GM23338 (cell line): ENCODE measurements at regions not wholly inside any gene's neighbourhood (a gene's known extent, or its start where the extent isn't known, plus 50 kb on each side); places are given as distances from the start of the nearest gene placed in this dataset.

Experiments used
- CREB1 ChIP-seq: fragments of 250-450 bp; sonication (Bioruptor Pico); IDR thresholded peaks from 2 replicates; pipeline ENCODE4 v1.5.0; 2020; ENCODE audit warnings: low read depth, mild to moderate bottlenecking, moderate library complexity
- CTCF ChIP-seq, 2 experiments: fragments of 200-600 bp in 1 of 2; sonication (generic) in 1 of 2; conservative IDR thresholded peaks; 2 replicates each; pipeline versions ENCODE4 v1.5.1 to v1.6.1; 2016 to 2017; ENCODE audit warnings: antibody characterized with exemption in 2 of 2, low read depth in 2 of 2, mild to moderate bottlenecking in 2 of 2, moderate library complexity in 1 of 2
- ETS1 ChIP-seq: IDR thresholded peaks from 2 replicates; pipeline ENCODE4 v1.6.1; 2016; ENCODE audit warnings: antibody characterized with exemption
- EZH2 ChIP-seq: fragments of 200-600 bp; sonication (generic); IDR thresholded peaks from one replicate; pipeline ENCODE4 v1.8.0; 2017; ENCODE audit warnings: antibody characterized with exemption, mild to moderate bottlenecking, low read depth; ENCODE audit not compliant: unreplicated experiment
- EZH2phosphoT487 ChIP-seq: fragments of 200-600 bp; sonication (generic); IDR thresholded peaks from one replicate; pipeline ENCODE4 v1.8.1; 2018; ENCODE audit warnings: antibody characterized with exemption; ENCODE audit not compliant: unreplicated experiment
- JUNB ChIP-seq: IDR thresholded peaks from one replicate; pipeline ENCODE4 v1.6.1; 2016; ENCODE audit warnings: antibody characterized with exemption; ENCODE audit not compliant: unreplicated experiment
- POLR2AphosphoS5 ChIP-seq: IDR thresholded peaks from 2 replicates; pipeline ENCODE4 v1.6.1; 2016; ENCODE audit warnings: antibody characterized with exemption, low read depth
- REST ChIP-seq: IDR thresholded peaks from one replicate; pipeline ENCODE4 v1.6.1; 2018; ENCODE audit warnings: antibody characterized with exemption; ENCODE audit not compliant: unreplicated experiment
- ZNF114 ChIP-seq: fragments of 250-450 bp; sonication (Bioruptor Pico); IDR thresholded peaks from 2 replicates; pipeline ENCODE4 v1.5.0; 2020; ENCODE audit warnings: mild to moderate bottlenecking, moderate library complexity
- ZNF331 ChIP-seq: fragments of 250-450 bp; sonication (Bioruptor Pico); IDR thresholded peaks from 2 replicates; pipeline ENCODE4 v1.5.0; 2020; ENCODE audit warnings: low read depth, mild to moderate bottlenecking, moderate library complexity
- ZNF462 ChIP-seq: fragments of 250-450 bp; sonication (Bioruptor Pico); IDR thresholded peaks from 2 replicates; pipeline ENCODE4 v1.5.0; 2020; ENCODE audit warnings: mild to moderate bottlenecking, moderate library complexity

- no peak for TF ChIP-seq EZH2phosphoT487
- no peak for TF ChIP-seq EZH2
- TF ChIP-seq CTCF (conservative IDR thresholded peaks at IDR 0.05; ENCODE audit: low read depth in 2 of 2) = no peak
- TF ChIP-seq REST = no peak
- TF ChIP-seq POLR2AphosphoS5 = no peak
- TF ChIP-seq ZNF462 (CRISPR knock-in tag) = no peak
- TF ChIP-seq JUNB = no peak
- no peak for TF ChIP-seq CREB1
- TF ChIP-seq ETS1 = no peak
- TF ChIP-seq ZNF114 (CRISPR knock-in tag) = no peak
- no peak for TF ChIP-seq ZNF331 (CRISPR knock-in tag)
These were observed 93.9 kb upstream of the SLC35B3 start for GRCh38 chr6:8529250-8529649.
